Esophagus muscularis mucosa (tissue), 4 donors: ENCODE measurements at regions not wholly inside any gene's neighbourhood (a gene's known extent, or its start where the extent isn't known, plus 50 kb on each side); places are given as distances from the start of the nearest gene placed in this dataset.

Experiments
- CTCF ChIP-seq, 3 experiments: fragments of 200-600 bp in 2 of 3; fragments of 450-650 bp in 1 of 3; sonication (generic) in 2 of 3; IDR thresholded peaks; one replicate each; pipeline ENCODE4 v1.5.1; 2017 to 2019; ENCODE audit warnings: antibody characterized with exemption in 3 of 3, mild to moderate bottlenecking in 2 of 3, moderate library complexity in 1 of 3
- EP300 ChIP-seq: sonication (generic); formaldehyde crosslinking; IDR thresholded peaks from one replicate; pipeline ENCODE4 v1.6.1; 2017; ENCODE audit warnings: antibody characterized with exemption
- POLR2A ChIP-seq: fragments of 450-650 bp; IDR thresholded peaks from one replicate; pipeline ENCODE4 v1.6.1; 2017; ENCODE audit warnings: antibody characterized with exemption, moderate library complexity, mild to moderate bottlenecking, low read depth
- POLR2AphosphoS5 ChIP-seq, 2 donors: sonication (generic); formaldehyde crosslinking; IDR thresholded peaks; one replicate each; pipeline ENCODE4 v1.6.1; 2017; ENCODE audit warnings: antibody characterized with exemption in 2 of 2

DNA sequence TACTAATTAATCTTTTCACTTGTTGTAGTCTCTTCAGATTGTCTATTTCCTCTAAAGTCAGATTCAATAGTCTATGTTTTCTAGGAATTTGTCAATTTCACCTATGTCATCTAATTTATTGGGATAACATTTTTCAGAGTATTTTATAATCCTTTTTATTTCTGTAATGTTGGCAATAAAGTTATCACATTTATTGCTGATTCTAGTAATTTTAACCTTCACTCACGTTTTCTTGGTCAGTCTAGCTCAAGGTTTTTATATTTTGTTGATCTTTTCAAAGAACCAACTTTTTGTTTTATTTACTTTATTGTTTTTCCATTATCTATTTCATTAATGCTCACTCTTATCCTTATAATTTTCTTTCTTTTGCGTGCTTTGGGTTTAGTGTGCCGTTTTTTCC is 97.9 kb upstream of the GNG12 start:
- TF ChIP-seq CTCF (IDR thresholded peaks at IDR 0.05) (no peak), POLR2AphosphoS5 (IDR thresholded peaks at IDR 0.05) (no peak), POLR2A (no peak), EP300 (no peak)
